GM12878 (cell line): ENCODE measurements at regions not wholly inside any gene's neighbourhood (a gene's known extent, or its start where the extent isn't known, plus 50 kb on each side); places are given as distances from the start of the nearest gene placed in this dataset. TPM values are rescaled to one million over a fixed set of nuclear protein-coding genes. Genes with fewer than 3 reads are reported as not detected.

Source experiments
- ATAC-seq: fragments of 200-7000 bp; cut with Tn5 transposase; 3 replicates; pipeline ENCODE4 v1.9.1; 2020; ENCODE audit warnings: mild to moderate bottlenecking, moderate library complexity
- BruUV-seq: library from RNA; stranded (reverse); fragments of 400-500 nt; replicated peaks from 2 replicates; lab custom pipeline; 2021; lab: Mats Ljungman, UMichigan
- CTCF ChIA-PET: fragments of 300-600 bp; sonication (Branson Sonifier 250); formaldehyde crosslinking; extraction: SDS; loops from one replicate; lab custom pipeline; 2021; ENCODE audit warnings: inconsistent platforms; lab: Yijun Ruan, JAX
- POLR2A ChIA-PET: fragments of 350-600 bp; formaldehyde crosslinking; extraction: SDS; loops from one replicate; lab custom pipeline; 2021; ENCODE audit warnings: inconsistent platforms; lab: Charles Lee
- RAD21 ChIA-PET: fragments of 300-600 bp; sonication (Branson Sonifier 250); formaldehyde crosslinking; loops from one replicate; lab custom pipeline; 2023; ENCODE audit warnings: antibody characterized with exemption; ENCODE audit not compliant: unreplicated experiment; lab: Charles Lee
- SMC1A ChIA-PET: fragments of 300-600 bp; sonication (Branson Sonifier 250); formaldehyde crosslinking; loops from one replicate; lab custom pipeline; 2023; ENCODE audit not compliant: unreplicated experiment, uncharacterized antibody; lab: Charles Lee
- DNase-seq: peaks from one replicate; pipeline ENCODE4 v3.0.0-alpha.2; 2011; ENCODE audit warnings: low read depth, low spot score
- FAIRE-seq: peaks from 3 replicates; lab custom pipeline; 2011; peaks lifted over from hg19 to GRCh38; lab: Jason Lieb, UNC
- H2AFZ ChIP-seq: 2 replicates; pipeline ENCODE4 v1.6.0; 2011; ENCODE audit warnings: low read depth, low read length, control low read depth; ENCODE audit not compliant: control insufficient read depth
- H3K27ac ChIP-seq: 2 replicates; pipeline ENCODE4 v1.5.1; 2011; ENCODE audit warnings: control low read depth; ENCODE audit not compliant: control insufficient read depth, insufficient read depth
- H3K27me3 ChIP-seq, 2 experiments: replicated peaks in 1 of 2; 2 replicates each; pipeline versions ENCODE4 v1.6.0 to v1.6.1; 2011; ENCODE audit warnings: low read length in 1 of 2; ENCODE audit not compliant: control insufficient read depth in 2 of 2, insufficient read depth in 2 of 2
- H3K36me3 ChIP-seq, 2 experiments: 2 replicates each; pipeline ENCODE4 v1.5.1; 2011; ENCODE audit warnings: low read length in 1 of 2; ENCODE audit not compliant: control insufficient read depth in 2 of 2, insufficient read depth in 2 of 2
- H3K4me1 ChIP-seq: 2 replicates; pipeline ENCODE4 v1.6.1; 2011; ENCODE audit warnings: mild to moderate bottlenecking, low read length, moderate library complexity, mixed read lengths; ENCODE audit not compliant: control insufficient read depth, insufficient read depth
- H3K4me2 ChIP-seq: 2 replicates; pipeline ENCODE4 v1.6.0; 2011; ENCODE audit warnings: control low read depth; ENCODE audit not compliant: control insufficient read depth, insufficient read depth
- H3K4me3 ChIP-seq: fragments of 200-600 bp; sonication (generic); 2 replicates; pipeline ENCODE4 v1.5.1; 2016
- H3K79me2 ChIP-seq: 2 replicates; pipeline ENCODE4 v1.6.0; 2011; ENCODE audit warnings: low read length; ENCODE audit not compliant: control insufficient read depth, insufficient read depth
- H3K9ac ChIP-seq: 2 replicates; pipeline ENCODE4 v1.8.0; 2011; ENCODE audit warnings: low read length, control low read depth, mixed read lengths; ENCODE audit not compliant: control insufficient read depth, insufficient read depth
- H3K9me3 ChIP-seq: replicated peaks from 3 replicates; pipeline ENCODE4 v1.5.1; 2011; ENCODE audit warnings: mild to moderate bottlenecking, low read length; ENCODE audit not compliant: control insufficient read depth, insufficient read depth
- H4K20me1 ChIP-seq: 2 replicates; pipeline ENCODE4 v1.6.0; 2011; ENCODE audit not compliant: control insufficient read depth, insufficient read depth
- BCLAF1 ChIP-seq: fragments of 450-650 bp; IDR thresholded peaks from 2 replicates; pipeline ENCODE4 v1.6.1; 2017; ENCODE audit warnings: antibody characterized with exemption, mild to moderate bottlenecking, moderate library complexity
- MAX ChIP-seq: IDR thresholded peaks from 2 replicates; pipeline ENCODE4 v1.6.1; 2012; ENCODE audit warnings: low read depth, low read length, improper control_type of control experiment
- PRDM15 ChIP-seq: fragments of 450-650 bp; formaldehyde crosslinking; IDR thresholded peaks from 2 replicates; pipeline ENCODE4 v1.4.0; 2020; ENCODE audit warnings: mild to moderate bottlenecking, moderate library complexity
- SREBF1 ChIP-seq: IDR thresholded peaks from 2 replicates; pipeline ENCODE4 v1.6.1; 2012; ENCODE audit warnings: mild to moderate bottlenecking, low read length
- SUPT20H ChIP-seq: IDR thresholded peaks from 2 replicates; pipeline ENCODE4 v1.6.1; 2011; ENCODE audit warnings: low read depth, mild to moderate bottlenecking, low read length, moderate library complexity, borderline replicate concordance; ENCODE audit not compliant: control insufficient read depth
- USF1 ChIP-seq: IDR thresholded peaks from 2 replicates; pipeline ENCODE4 v1.6.1; 2011; ENCODE audit warnings: borderline replicate concordance, low read depth, mild to moderate bottlenecking, moderate library complexity, mixed read lengths, low read length; ENCODE audit not compliant: insufficient read depth; ENCODE audit errors: extremely low read length
- WGBS: methylation state at CpG from one replicate; pipeline ENCODE4 v1.1.6; 2016; ENCODE audit warnings: low lambda C conversion rate; ENCODE audit not compliant: insufficient replicate concordance, insufficient coverage; ENCODE audit errors: missing lambda C conversion rate; 5-methylcytosine and 5-hydroxymethylcytosine counted together
- in situ Hi-C: fragments of 300-500 bp; cut with MboI; formaldehyde crosslinking; loops from 9 replicates; pipeline ENCODE4 v1.14.3; 2018; ENCODE audit warnings: mixed read lengths
- intact Hi-C: fragments of 100-400 bp; cut with micrococcal nuclease; formaldehyde crosslinking; loops from one replicate; pipeline ENCODE4 v1.14.2; 2022; ENCODE audit not compliant: unreplicated experiment
- small RNA-seq: library from RNA; depleted of rRNA; stranded (forward); fragments of <200 nt; gene quantifications from one replicate; pipeline ENCODE3, GENCODE V24; 2014

GRCh38 chr6:168718821-168719475 is 278.0 kb downstream of the SMOC2 start:
- H3K79me2 ChIP-seq: no peaks in the 10 kb centered on the region
- no peaks in the 10 kb centered on the region for H3K27me3 ChIP-seq
- 31% methylated on average over 14 of the region's 14 CpGs for WGBS
- no peak overlapping the region for H3K4me3 ChIP-seq
- intact Hi-C loops (no loop called here), in situ Hi-C loops (no loop called here)
- H3K36me3 ChIP-seq: no peaks in the 10 kb centered on the region
- no TSS peak for BruUV-seq
- CTCF ChIA-PET: no interaction called here
- H3K9ac ChIP-seq: no peak overlapping the region
- DNase-seq (no peak), ATAC-seq (no peak), FAIRE-seq (no peak)
- no peaks in the 10 kb centered on the region for H3K9me3 ChIP-seq
- POLR2A ChIA-PET: no interaction called here
- H4K20me1 ChIP-seq: no peaks in the 10 kb centered on the region
- TF ChIP-seq USF1 (no peak), BCLAF1 (no peak), SUPT20H (no peak), PRDM15 (no peak), SREBF1 (no peak), MAX (no peak)
- no peaks in the 10 kb centered on the region for H3K4me1 ChIP-seq
- no peak overlapping the region for H2AFZ ChIP-seq
- RAD21 ChIA-PET: no interaction called here
- no peak overlapping the region for H3K4me2 ChIP-seq
- H3K27ac ChIP-seq: no peak overlapping the region
- SMC1A ChIA-PET: no interaction called here

Small RNA genes in the stretch of these regions (small RNA-seq; reads per million reads assigned to genes)
- gene AL513210.1: not detected
